ENCODE measurements at regions not wholly inside any gene's neighbourhood (a gene's known extent, or its start where the extent isn't known, plus 50 kb on each side); places are given as distances from the start of the nearest gene placed in this dataset.

- H3K27me3 ChIP-seq (ENCODE audit: insufficient read depth, low read length): no peaks in the 10 kb centered on the region
- H3K9ac ChIP-seq (ENCODE audit: low read length): no peak overlapping the region
- no peaks in the 10 kb centered on the region for H3K36me3 ChIP-seq (ENCODE audit: insufficient read depth, low read length)
- no peak overlapping the region for H3K27ac ChIP-seq (ENCODE audit: low read depth, low read length, poor library complexity, severe bottlenecking)
- no peak overlapping the region for H3K4me2 ChIP-seq (ENCODE audit: low read length)
- H2AFZ ChIP-seq (ENCODE audit: low read length): no peak overlapping the region
- H3K9me2 ChIP-seq (ENCODE audit: low read depth, low read length): no peaks in the 10 kb centered on the region
- H3K9me3 ChIP-seq (ENCODE audit: low read length): no peaks in the 10 kb centered on the region
- TF ChIP-seq EZH2 (IDR thresholded peaks at IDR 0.05; ENCODE audit: borderline replicate concordance, low read length) (no peak), CTCF (IDR thresholded peaks at IDR 0.05; ENCODE audit: low read length) (no peak)
- H3K4me1 ChIP-seq (ENCODE audit: insufficient read depth, low read length, severe bottlenecking): no peaks in the 10 kb centered on the region
- no peaks in the 10 kb centered on the region for H3F3A ChIP-seq (ENCODE audit: insufficient read depth, low read length)
- no peaks in the 10 kb centered on the region for H3K79me2 ChIP-seq (ENCODE audit: insufficient read depth, low read length)
- H4K20me1 ChIP-seq (ENCODE audit: insufficient read depth, low read length): no peaks in the 10 kb centered on the region
- H3K4me3 ChIP-seq (ENCODE audit: low read depth, low read length, poor library complexity, severe bottlenecking): no peak overlapping the region
Measured at GRCh38 chr6:140846503-140847261, 1286.0 kb upstream of the GJE1 start.

GRCh38 chr6:140845701-140846100 is 1287.0 kb upstream of the GJE1 start:
- H3K79me2 ChIP-seq (ENCODE audit: insufficient read depth, low read length): no peaks in the 10 kb centered on the region
- TF ChIP-seq CTCF (IDR thresholded peaks at IDR 0.05; ENCODE audit: low read length): no peak
- TF ChIP-seq EZH2 (IDR thresholded peaks at IDR 0.05; ENCODE audit: borderline replicate concordance, low read length): no peak

GRCh38 chr6:140844167-140844566 is 1288.6 kb upstream of the GJE1 start:
- H3K9me3 ChIP-seq (ENCODE audit: low read length): no peaks in the 10 kb centered on the region
- no peak overlapping the region for H3K27ac ChIP-seq (ENCODE audit: low read depth, low read length, poor library complexity, severe bottlenecking)
- H3K4me1 ChIP-seq (ENCODE audit: insufficient read depth, low read length, severe bottlenecking): no peaks in the 10 kb centered on the region
- no peaks in the 10 kb centered on the region for H3K36me3 ChIP-seq (ENCODE audit: insufficient read depth, low read length)
- H3K4me3 ChIP-seq (ENCODE audit: low read depth, low read length, poor library complexity, severe bottlenecking): no peak overlapping the region
- H3K27me3 ChIP-seq (ENCODE audit: insufficient read depth, low read length): no peaks in the 10 kb centered on the region
- no peak for TF ChIP-seq CTCF (IDR thresholded peaks at IDR 0.05; ENCODE audit: low read length)
- H3F3A ChIP-seq (ENCODE audit: insufficient read depth, low read length): no peaks in the 10 kb centered on the region
- H3K4me2 ChIP-seq (ENCODE audit: low read length): no peak overlapping the region
- no peaks in the 10 kb centered on the region for H3K9me2 ChIP-seq (ENCODE audit: low read depth, low read length)
- H2AFZ ChIP-seq (ENCODE audit: low read length): no peak overlapping the region; the same call in 1 of the 2 replicates
- no peaks in the 10 kb centered on the region for H3K79me2 ChIP-seq (ENCODE audit: insufficient read depth, low read length)
- no peaks in the 10 kb centered on the region for H4K20me1 ChIP-seq (ENCODE audit: insufficient read depth, low read length)
- no peak overlapping the region for H3K9ac ChIP-seq (ENCODE audit: low read length)

More at GRCh38 chr6:140845701-140846100, 1287.0 kb upstream of the GJE1 start:
- Histone ChIP-seq H3K36me3 (ENCODE audit: insufficient read depth, low read length) (no peaks in the 10 kb centered on the region), H2AFZ (ENCODE audit: low read length) (no peak overlapping the region), H4K20me1 (ENCODE audit: insufficient read depth, low read length) (no peaks in the 10 kb centered on the region), H3K9ac (ENCODE audit: low read length) (no peak overlapping the region), H3K27me3 (ENCODE audit: insufficient read depth, low read length) (no peaks in the 10 kb centered on the region), H3K4me1 (ENCODE audit: insufficient read depth, low read length, severe bottlenecking) (no peaks in the 10 kb centered on the region), H3F3A (ENCODE audit: insufficient read depth, low read length) (no peaks in the 10 kb centered on the region), H3K4me3 (ENCODE audit: low read depth, low read length, poor library complexity, severe bottlenecking) (no peak overlapping the region), H3K9me3 (ENCODE audit: low read length) (no peaks in the 10 kb centered on the region), H3K27ac (ENCODE audit: low read depth, low read length, poor library complexity, severe bottlenecking) (no peak overlapping the region), H3K9me2 (ENCODE audit: low read depth, low read length) (no peaks in the 10 kb centered on the region), H3K4me2 (ENCODE audit: low read length) (no peak overlapping the region)
